GM10266 (cell line): ENCODE measurements at regions not wholly inside any gene's neighbourhood (a gene's known extent, or its start where the extent isn't known, plus 50 kb on each side); places are given as distances from the start of the nearest gene placed in this dataset.

Experiments used
- DNase-seq: peaks from one replicate; pipeline ENCODE4 v3.0.0; 2012; ENCODE audit errors: extremely low spot score
- CTCF ChIP-seq: IDR thresholded peaks from 2 replicates; pipeline ENCODE4 v1.5.1; 2012; ENCODE audit warnings: mild to moderate bottlenecking, low read depth; ENCODE audit not compliant: control insufficient read depth, insufficient read depth; ENCODE audit errors: missing control alignments

DNA sequence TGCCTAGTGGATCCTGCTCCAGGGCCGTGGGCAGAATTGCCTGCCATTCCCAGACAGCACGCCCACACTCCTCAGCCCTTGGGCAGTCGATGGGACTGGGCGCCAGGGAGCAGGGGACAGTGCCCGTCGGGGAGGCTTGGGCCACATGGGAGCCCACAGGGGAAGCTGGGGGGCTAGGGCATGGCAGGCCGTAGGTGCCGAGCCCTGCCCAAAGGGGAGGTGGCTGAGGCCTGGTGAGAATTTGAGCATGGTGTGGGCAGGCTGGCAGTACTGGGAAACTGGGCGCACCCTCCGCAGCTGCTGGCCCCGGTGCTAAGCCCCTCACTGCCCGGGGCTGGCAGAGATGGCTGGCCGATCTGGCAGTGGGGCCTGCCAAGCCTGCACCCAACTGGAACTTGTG, 1225.9 kb upstream of the EPHA6 start:
- DNase-seq, result no peak
- no peak for TF ChIP-seq CTCF

GRCh38 chr3:95595416-95596075, 1218.8 kb upstream of the EPHA6 start:
- DNase-seq, result no peak
- no peak for TF ChIP-seq CTCF

DNA sequence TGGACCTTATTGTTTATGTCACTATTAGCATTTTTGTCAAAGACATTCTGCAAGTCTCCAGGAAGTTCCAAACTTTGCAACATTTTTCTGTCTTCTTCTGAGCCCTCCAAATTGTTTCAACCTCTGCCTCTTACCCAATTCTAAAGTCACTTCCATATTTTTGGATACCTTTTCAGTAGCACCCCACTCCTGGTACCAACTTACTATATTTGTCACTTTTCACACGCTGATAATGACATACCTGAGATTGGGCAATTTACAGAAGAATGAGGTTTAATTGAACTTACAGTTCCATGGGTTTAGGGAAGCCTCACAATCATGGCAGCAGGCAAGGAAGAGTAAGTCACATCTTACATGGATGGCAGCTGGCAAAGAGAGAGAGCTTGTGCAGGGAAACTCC, 1206.5 kb upstream of the EPHA6 start:
- DNase-seq, result no peak

DNA sequence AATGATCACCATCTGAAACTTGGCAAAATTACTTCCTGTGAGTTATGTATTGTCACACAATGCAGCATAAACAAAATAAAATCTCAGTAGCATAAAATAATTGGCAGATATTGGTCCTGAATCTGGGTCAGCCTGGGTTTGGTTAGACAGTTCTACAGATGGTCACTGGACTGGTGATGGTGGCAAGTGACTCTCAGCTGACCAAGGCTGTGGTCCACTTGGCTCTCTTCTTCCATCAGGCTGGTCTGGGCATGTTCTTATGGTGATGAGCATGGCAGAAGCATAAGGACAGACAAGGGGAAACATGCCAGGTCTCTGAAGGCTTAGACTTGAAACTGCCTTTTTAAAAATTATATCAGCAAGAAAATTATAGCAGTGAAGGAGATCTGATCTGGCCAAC, 1205.0 kb upstream of the EPHA6 start:
- no peak for DNase-seq
- no peak for TF ChIP-seq CTCF

More for the DNA sequence above, 1206.5 kb upstream of the EPHA6 start:
- TF ChIP-seq CTCF, result no peak

DNA sequence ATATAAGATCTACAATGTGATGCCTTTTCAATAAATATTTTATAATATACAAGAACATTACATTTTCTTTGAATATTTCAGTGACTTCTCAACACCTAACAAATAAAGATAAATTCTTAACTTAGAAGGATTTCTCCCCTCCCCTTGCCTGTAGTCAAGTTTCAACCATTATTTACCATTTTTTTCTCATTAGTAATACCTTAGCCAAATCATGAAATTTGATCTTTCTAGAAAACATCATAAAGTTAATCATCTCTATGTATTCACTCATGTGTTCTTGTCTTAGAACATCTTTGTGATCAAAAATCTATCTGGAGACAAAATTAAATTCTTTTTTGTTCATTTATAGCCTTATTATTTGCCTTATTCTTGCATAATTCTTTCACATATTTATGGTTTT, 1201.8 kb upstream of the EPHA6 start:
- DNase-seq, result no peak
- no peak for TF ChIP-seq CTCF

GRCh38 chr3:95613993-95614392, 1200.4 kb upstream of the EPHA6 start:
- no peak for TF ChIP-seq CTCF
- DNase-seq, result no peak

GRCh38 chr3:95615592-95616310, 1198.6 kb upstream of the EPHA6 start:
- DNase-seq, result no peak
- no peak for TF ChIP-seq CTCF
